Small intestine (tissue), 7 donors: ENCODE measurements at regions not wholly inside any gene's neighbourhood (a gene's known extent, or its start where the extent isn't known, plus 50 kb on each side); places are given as distances from the start of the nearest gene placed in this dataset.

Experiments
- DNase-seq, 2 donors: peaks; one replicate each; pipeline versions ENCODE4 v3.0.0 to v3.0.0-alpha.2; 2013
- FAIRE-seq: peaks from 2 replicates; lab custom pipeline; 2012; peaks lifted over from hg19 to GRCh38; lab: Jason Lieb, UNC
- H3K27ac ChIP-seq, 3 donors: one replicate each; pipeline ENCODE4 v1.5.1; 2013; ENCODE audit warnings: low read length in 2 of 3, mild to moderate bottlenecking in 2 of 3, control low read depth in 1 of 3, inconsistent platforms in 1 of 3, low read depth in 1 of 3, moderate library complexity in 1 of 3
- H3K27me3 ChIP-seq, 3 donors: one replicate each; pipeline ENCODE4 v1.6.1; 2013; ENCODE audit warnings: low read length in 3 of 3, inconsistent platforms in 1 of 3; ENCODE audit not compliant: control insufficient read depth in 3 of 3, insufficient read depth in 3 of 3
- H3K36me3 ChIP-seq, 3 donors: one replicate each; pipeline ENCODE4 v1.6.1; 2013; ENCODE audit warnings: low read length in 3 of 3, inconsistent platforms in 1 of 3, low read depth in 1 of 3, mild to moderate bottlenecking in 1 of 3, moderate library complexity in 1 of 3; ENCODE audit not compliant: control insufficient read depth in 3 of 3, insufficient read depth in 2 of 3
- H3K4me1 ChIP-seq, 3 donors: one replicate each; pipeline ENCODE4 v1.6.1; 2013; ENCODE audit warnings: low read length in 2 of 3, inconsistent platforms in 1 of 3, low read depth in 1 of 3, mild to moderate bottlenecking in 1 of 3, moderate library complexity in 1 of 3; ENCODE audit not compliant: control insufficient read depth in 3 of 3, insufficient read depth in 2 of 3
- H3K4me3 ChIP-seq, 3 donors: one replicate each; pipeline ENCODE4 v1.5.1; 2013; ENCODE audit warnings: low read length in 3 of 3, control low read depth in 1 of 3, inconsistent platforms in 1 of 3, low read depth in 1 of 3, mild to moderate bottlenecking in 1 of 3, moderate library complexity in 1 of 3
- H3K9me3 ChIP-seq, 2 donors: one replicate each; pipeline ENCODE4 v1.6.1; 2013; ENCODE audit warnings: low read depth in 1 of 2, low read length in 1 of 2; ENCODE audit not compliant: control insufficient read depth in 2 of 2, insufficient read depth in 1 of 2
- WGBS, 3 donors: extraction: QIAGEN DNeasy Blood & Tissue Kit; methylation state at CpG; one replicate each; pipeline ENCODE4 v1.1.7; 2013; 5-methylcytosine and 5-hydroxymethylcytosine counted together
- donor health status: healthy with polysubstance abuse.
- donor health status: control.
- donor health status: control.
- donor health status: Bipolar disorder and iron deficiency.
- donor health status: healthy.

- H3K27me3 ChIP-seq: no peaks in the 10 kb centered on the region
- WGBS, 3 donors: 80 to 87% (median 81%) methylated on average over 14 of the region's 14 CpGs
- FAIRE-seq: no peak
- H3K27ac ChIP-seq: no peak overlapping the region
- no peak for DNase-seq
- no peak overlapping the region for H3K4me3 ChIP-seq
- no peaks in the 10 kb centered on the region for H3K9me3 ChIP-seq
- no peaks in the 10 kb centered on the region for H3K36me3 ChIP-seq
- no peaks in the 10 kb centered on the region for H3K4me1 ChIP-seq
Observed at GRCh38 chr1:29829448-29830344, 593.4 kb downstream of the PTPRU start.

GRCh38 chr1:29828526-29829447 is 592.5 kb downstream of the PTPRU start:
- no peak overlapping the region for H3K4me3 ChIP-seq
- H3K27ac ChIP-seq: no peak overlapping the region
- H3K9me3 ChIP-seq: no peaks in the 10 kb centered on the region
- H3K27me3 ChIP-seq: no peaks in the 10 kb centered on the region
- no peaks in the 10 kb centered on the region for H3K4me1 ChIP-seq
- DNase-seq (no peak), FAIRE-seq (no peak)
- no peaks in the 10 kb centered on the region for H3K36me3 ChIP-seq
- 59 to 76% (median 63%) methylated on average over 22 to 23 of the region's 23 CpGs for WGBS, 3 donors

GRCh38 chr1:29827801-29828525 is 591.6 kb downstream of the PTPRU start:
- no peaks in the 10 kb centered on the region for H3K27me3 ChIP-seq
- 69 to 75% (median 72%) methylated on average over 4 to 7 of the region's 7 CpGs for WGBS, 3 donors
- DNase-seq (no peak), FAIRE-seq (no peak)
- H3K4me1 ChIP-seq: no peaks in the 10 kb centered on the region
- no peak overlapping the region for H3K4me3 ChIP-seq
- H3K9me3 ChIP-seq: no peaks in the 10 kb centered on the region
- H3K27ac ChIP-seq: no peak overlapping the region
- no peaks in the 10 kb centered on the region for H3K36me3 ChIP-seq

GRCh38 chr1:29827237-29827750 is 591.0 kb downstream of the PTPRU start:
- no peaks in the 10 kb centered on the region for H3K36me3 ChIP-seq
- FAIRE-seq (no peak), DNase-seq (no peak)
- no peaks in the 10 kb centered on the region for H3K9me3 ChIP-seq
- WGBS, 3 donors: 62 to 71% (median 67%) methylated on average over 12 of the region's 12 CpGs
- no peak overlapping the region for H3K4me3 ChIP-seq
- H3K27ac ChIP-seq: no peak overlapping the region
- no peaks in the 10 kb centered on the region for H3K27me3 ChIP-seq
- no peaks in the 10 kb centered on the region for H3K4me1 ChIP-seq

DNA sequence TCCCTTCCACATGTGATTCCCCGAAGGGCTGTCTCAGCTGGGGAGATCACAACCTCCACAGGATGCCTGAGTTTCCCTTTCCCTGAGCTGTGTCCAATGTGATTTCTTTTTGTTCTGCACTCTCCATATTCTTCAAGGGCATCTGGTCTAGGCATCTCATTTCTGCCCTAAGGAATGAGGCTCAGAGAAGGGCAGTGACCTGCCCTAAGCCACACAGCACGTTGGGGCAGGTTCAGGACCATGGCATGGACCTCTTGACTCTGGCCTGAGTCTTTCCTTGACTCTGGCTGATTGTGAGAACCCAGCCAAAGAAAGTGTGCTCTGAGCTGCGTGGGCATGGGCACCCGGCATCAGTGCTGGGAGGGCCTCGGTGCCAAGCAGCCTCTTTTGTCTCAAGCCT is 590.3 kb downstream of the PTPRU start:
- WGBS, 3 donors: 74 to 79% (median 76%) methylated on average over 5 of the region's 5 CpGs
- H3K27ac ChIP-seq: no peak overlapping the region
- H3K4me3 ChIP-seq: no peak overlapping the region
- H3K27me3 ChIP-seq: no peaks in the 10 kb centered on the region
- no peaks in the 10 kb centered on the region for H3K4me1 ChIP-seq
- no peaks in the 10 kb centered on the region for H3K36me3 ChIP-seq
- FAIRE-seq (no peak), DNase-seq (no peak)
- no peaks in the 10 kb centered on the region for H3K9me3 ChIP-seq

- no peaks in the 10 kb centered on the region for H3K4me1 ChIP-seq
- H3K9me3 ChIP-seq: no peaks in the 10 kb centered on the region
- no peaks in the 10 kb centered on the region for H3K27me3 ChIP-seq
- 82 to 83% (median 82%) methylated on average over 10 of the region's 10 CpGs for WGBS, 3 donors
- no peak for FAIRE-seq
- no peaks in the 10 kb centered on the region for H3K36me3 ChIP-seq
- H3K4me3 ChIP-seq: no peak overlapping the region
- no peak for DNase-seq
- no peak overlapping the region for H3K27ac ChIP-seq
Observed at GRCh38 chr1:29825941-29826415, 589.7 kb downstream of the PTPRU start.

DNA sequence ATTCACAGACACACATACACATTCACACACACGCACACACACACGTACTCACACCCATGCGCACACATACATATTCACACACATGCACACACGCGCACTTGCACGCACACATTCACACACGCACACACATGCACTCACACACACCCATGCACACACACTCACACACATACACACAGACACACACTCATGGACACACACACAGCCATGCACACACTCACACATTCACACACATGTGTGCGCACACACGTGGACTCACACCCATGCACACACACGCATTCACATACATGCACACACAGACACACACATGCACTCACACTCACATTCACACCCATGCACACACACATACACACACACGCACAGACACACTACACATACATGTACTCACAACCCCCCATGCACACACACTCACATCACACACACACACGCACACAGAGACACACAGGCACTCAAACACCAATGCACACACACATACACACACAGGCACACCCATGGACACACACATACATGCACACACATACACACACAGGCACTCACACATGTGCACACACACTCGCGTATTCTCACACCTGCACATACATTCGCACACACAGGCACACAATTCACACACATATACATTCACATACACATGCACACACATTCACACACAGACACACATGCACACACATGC is 589.1 kb downstream of the PTPRU start:
- H3K36me3 ChIP-seq: no peaks in the 10 kb centered on the region
- H3K27me3 ChIP-seq: no peaks in the 10 kb centered on the region
- 89 to 96% (median 91%) methylated on average over 15 of the region's 15 CpGs for WGBS, 3 donors
- H3K4me1 ChIP-seq: no peaks in the 10 kb centered on the region
- no peaks in the 10 kb centered on the region for H3K9me3 ChIP-seq
- H3K4me3 ChIP-seq: no peak overlapping the region
- H3K27ac ChIP-seq: no peak overlapping the region
- FAIRE-seq (no peak), DNase-seq (no peak)
